GM12878 (cell line): ENCODE measurements at regions not wholly inside any gene's neighbourhood (a gene's known extent, or its start where the extent isn't known, plus 50 kb on each side); places are given as distances from the start of the nearest gene placed in this dataset.

Experiments
- ATAC-seq: fragments of 200-7000 bp; cut with Tn5 transposase; 3 replicates; pipeline ENCODE4 v1.9.1; 2020; ENCODE audit warnings: mild to moderate bottlenecking, moderate library complexity
- BruUV-seq: library from RNA; stranded (reverse); fragments of 400-500 nt; replicated peaks from 2 replicates; lab custom pipeline; 2021; lab: Mats Ljungman, UMichigan
- CTCF ChIA-PET: fragments of 300-600 bp; sonication (Branson Sonifier 250); formaldehyde crosslinking; extraction: SDS; loops from one replicate; lab custom pipeline; 2021; ENCODE audit warnings: inconsistent platforms; lab: Yijun Ruan, JAX
- POLR2A ChIA-PET: fragments of 350-600 bp; formaldehyde crosslinking; extraction: SDS; loops from one replicate; lab custom pipeline; 2021; ENCODE audit warnings: inconsistent platforms; lab: Charles Lee
- RAD21 ChIA-PET: fragments of 300-600 bp; sonication (Branson Sonifier 250); formaldehyde crosslinking; loops from one replicate; lab custom pipeline; 2023; ENCODE audit warnings: antibody characterized with exemption; ENCODE audit not compliant: unreplicated experiment; lab: Charles Lee
- SMC1A ChIA-PET: fragments of 300-600 bp; sonication (Branson Sonifier 250); formaldehyde crosslinking; loops from one replicate; lab custom pipeline; 2023; ENCODE audit not compliant: unreplicated experiment, uncharacterized antibody; lab: Charles Lee
- DNase-seq: peaks from one replicate; pipeline ENCODE4 v3.0.0-alpha.2; 2011; ENCODE audit warnings: low read depth, low spot score
- FAIRE-seq: peaks from 3 replicates; lab custom pipeline; 2011; peaks lifted over from hg19 to GRCh38; lab: Jason Lieb, UNC
- H2AFZ ChIP-seq: 2 replicates; pipeline ENCODE4 v1.6.0; 2011; ENCODE audit warnings: low read depth, low read length, control low read depth; ENCODE audit not compliant: control insufficient read depth
- H3K27ac ChIP-seq: 2 replicates; pipeline ENCODE4 v1.5.1; 2011; ENCODE audit warnings: control low read depth; ENCODE audit not compliant: control insufficient read depth, insufficient read depth
- H3K27me3 ChIP-seq, 2 experiments: replicated peaks in 1 of 2; 2 replicates each; pipeline versions ENCODE4 v1.6.0 to v1.6.1; 2011; ENCODE audit warnings: low read length in 1 of 2; ENCODE audit not compliant: control insufficient read depth in 2 of 2, insufficient read depth in 2 of 2
- H3K36me3 ChIP-seq, 2 experiments: 2 replicates each; pipeline ENCODE4 v1.5.1; 2011; ENCODE audit warnings: low read length in 1 of 2; ENCODE audit not compliant: control insufficient read depth in 2 of 2, insufficient read depth in 2 of 2
- H3K4me1 ChIP-seq: 2 replicates; pipeline ENCODE4 v1.6.1; 2011; ENCODE audit warnings: mild to moderate bottlenecking, low read length, moderate library complexity, mixed read lengths; ENCODE audit not compliant: control insufficient read depth, insufficient read depth
- H3K4me2 ChIP-seq: 2 replicates; pipeline ENCODE4 v1.6.0; 2011; ENCODE audit warnings: control low read depth; ENCODE audit not compliant: control insufficient read depth, insufficient read depth
- H3K4me3 ChIP-seq: fragments of 200-600 bp; sonication (generic); 2 replicates; pipeline ENCODE4 v1.5.1; 2016
- H3K79me2 ChIP-seq: 2 replicates; pipeline ENCODE4 v1.6.0; 2011; ENCODE audit warnings: low read length; ENCODE audit not compliant: control insufficient read depth, insufficient read depth
- H3K9ac ChIP-seq: 2 replicates; pipeline ENCODE4 v1.8.0; 2011; ENCODE audit warnings: low read length, control low read depth, mixed read lengths; ENCODE audit not compliant: control insufficient read depth, insufficient read depth
- H3K9me3 ChIP-seq: replicated peaks from 3 replicates; pipeline ENCODE4 v1.5.1; 2011; ENCODE audit warnings: mild to moderate bottlenecking, low read length; ENCODE audit not compliant: control insufficient read depth, insufficient read depth
- H4K20me1 ChIP-seq: 2 replicates; pipeline ENCODE4 v1.6.0; 2011; ENCODE audit not compliant: control insufficient read depth, insufficient read depth
- E2F4 ChIP-seq: IDR thresholded peaks from 2 replicates; pipeline ENCODE4 v1.6.1; 2012; ENCODE audit warnings: low read depth, low read length, improper control_type of control experiment
- E4F1 ChIP-seq: fragments of 450-650 bp; IDR thresholded peaks from 2 replicates; pipeline ENCODE4 v1.6.1; 2018; ENCODE audit warnings: borderline replicate concordance, mild to moderate bottlenecking; ENCODE audit not compliant: partially characterized antibody
- SRF ChIP-seq, 2 experiments: IDR thresholded peaks; 2 replicates each; pipeline ENCODE4 v1.6.1; 2011; ENCODE audit warnings: low read depth in 2 of 2, low read length in 2 of 2, mild to moderate bottlenecking in 1 of 2, moderate library complexity in 1 of 2
- YBX1 ChIP-seq: fragments of 450-650 bp; IDR thresholded peaks from 2 replicates; pipeline ENCODE4 v1.6.1; 2016; ENCODE audit warnings: antibody characterized with exemption
- ZNF622 ChIP-seq: fragments of 450-650 bp; IDR thresholded peaks from 2 replicates; pipeline ENCODE4 v1.6.1; 2017; ENCODE audit warnings: mild to moderate bottlenecking, inconsistent platforms
- WGBS: methylation state at CpG from one replicate; pipeline ENCODE4 v1.1.6; 2016; ENCODE audit warnings: low lambda C conversion rate; ENCODE audit not compliant: insufficient replicate concordance, insufficient coverage; ENCODE audit errors: missing lambda C conversion rate; 5-methylcytosine and 5-hydroxymethylcytosine counted together
- in situ Hi-C: fragments of 300-500 bp; cut with MboI; formaldehyde crosslinking; loops from 9 replicates; pipeline ENCODE4 v1.14.3; 2018; ENCODE audit warnings: mixed read lengths
- intact Hi-C: fragments of 100-400 bp; cut with micrococcal nuclease; formaldehyde crosslinking; loops from one replicate; pipeline ENCODE4 v1.14.2; 2022; ENCODE audit not compliant: unreplicated experiment

GRCh38 chr12:84117190-84117589 lies 795.4 kb downstream of the SLC6A15 start:
- ChIA-PET SMC1A (no interaction called here), CTCF (no interaction called here), RAD21 (no interaction called here), POLR2A (no interaction called here)
- no peak overlapping the region for H2AFZ ChIP-seq
- H3K4me3 ChIP-seq, result no peak overlapping the region
- ATAC-seq, result no peak
- TF ChIP-seq YBX1, result no peak
- TF ChIP-seq E2F4, result no peak
- TF ChIP-seq ZNF622, result no peak
- no peak for TF ChIP-seq E4F1
- no peak for TF ChIP-seq SRF (IDR thresholded peaks at IDR 0.05; ENCODE audit: low read depth in 2 of 2, low read length in 2 of 2)
- in situ Hi-C loops (loop anchor here (25.0 kb wide), 1 partner anchor 105 kb away; no protein-coding TSS in a partner anchor), intact Hi-C loops (no loop called here)
- no peak for FAIRE-seq
- H3K9me3 ChIP-seq, result no peaks in the 10 kb centered on the region
- H3K36me3 ChIP-seq, result no peaks in the 10 kb centered on the region
- H3K27me3 ChIP-seq, result no peaks in the 10 kb centered on the region
- no peak overlapping the region for H3K9ac ChIP-seq
- no TSS peak for BruUV-seq
- no peak for DNase-seq
- H3K4me2 ChIP-seq, result no peak overlapping the region
- H3K79me2 ChIP-seq, result no peaks in the 10 kb centered on the region
- H3K4me1 ChIP-seq, result no peaks in the 10 kb centered on the region
- WGBS, result 32% methylated on average over 3 of the region's 3 CpGs
- H4K20me1 ChIP-seq, result no peaks in the 10 kb centered on the region
- no peak overlapping the region for H3K27ac ChIP-seq
